ENCODE measurements at regions not wholly inside any gene's neighbourhood (a gene's known extent, or its start where the extent isn't known, plus 50 kb on each side); places are given as distances from the start of the nearest gene placed in this dataset.

GRCh38 chr5:56048124-56048523 lies 53.4 kb upstream of the IL6ST start:
- TF ChIP-seq CREB1 (CRISPR knock-in tag; IDR thresholded peaks at IDR 0.05; ENCODE audit: low read depth): no peak
- no peak for TF ChIP-seq REST (IDR thresholded peaks at IDR 0.05; ENCODE audit: unreplicated experiment)
- TF ChIP-seq ZNF462 (CRISPR knock-in tag; IDR thresholded peaks at IDR 0.05): no peak
- TF ChIP-seq EZH2phosphoT487 (IDR thresholded peaks at IDR 0.05; ENCODE audit: unreplicated experiment): no peak
- TF ChIP-seq ETS1 (IDR thresholded peaks at IDR 0.05): no peak
- no peak for TF ChIP-seq ZNF114 (CRISPR knock-in tag; IDR thresholded peaks at IDR 0.05)
- TF ChIP-seq ZNF331 (CRISPR knock-in tag; IDR thresholded peaks at IDR 0.05; ENCODE audit: low read depth): no peak
- TF ChIP-seq STAT1 (IDR thresholded peaks at IDR 0.05; ENCODE audit: unreplicated experiment): no peak
- TF ChIP-seq CTCF (conservative IDR thresholded peaks at IDR 0.05; ENCODE audit: low read depth in 2 of 2): no peak
- no peak for TF ChIP-seq EZH2 (IDR thresholded peaks at IDR 0.05; ENCODE audit: low read depth, unreplicated experiment)
- TF ChIP-seq NANOG (IDR thresholded peaks at IDR 0.05; ENCODE audit: borderline replicate concordance): no peak
- ATAC-seq (peak; percentile 30; the same call in 1 of the 3 replicates), DNase-seq (ENCODE audit: low spot score) (no peak)
- no peaks in the 10 kb centered on the region for H3K9me2 ChIP-seq (ENCODE audit: insufficient read depth)
- H4K20me1 ChIP-seq (replicated peaks; ENCODE audit: insufficient read depth): no peaks in the 10 kb centered on the region
- no peaks in the 10 kb centered on the region for H3K27me3 ChIP-seq (ENCODE audit: insufficient read depth)
- Mint-ChIP-seq H3K4me1 (no peaks in the 10 kb centered on the region), H3K36me3 (ENCODE audit: low read depth) (no peaks in the 10 kb centered on the region; the same call in 2 of the 3 replicates), H3K4me3 (no peak overlapping the region), H3K27me3 (ENCODE audit: insufficient read depth, low read depth, poor library complexity) (peaks cover 2% of the 10 kb centered on the region), H3K9me3 (peaks cover 11% of the 10 kb centered on the region; the same call in 2 of the 3 replicates), H3K27ac (no peak overlapping the region)
- no peak overlapping the region for H3K27ac ChIP-seq (ENCODE audit: low read depth)
- no peak overlapping the region for H3K4me3 ChIP-seq
- H2AFZ ChIP-seq: peak overlapping the region; percentile 38; the same call in 1 of the 2 replicates
- no peaks in the 10 kb centered on the region for H3F3A ChIP-seq (replicated peaks; ENCODE audit: low read depth)
- no peaks in the 10 kb centered on the region for H3K79me2 ChIP-seq (replicated peaks; ENCODE audit: insufficient read depth)
- no peak overlapping the region for H3K4me2 ChIP-seq
- no peaks in the 10 kb centered on the region for H3K4me1 ChIP-seq (ENCODE audit: insufficient read depth)
- H3K36me3 ChIP-seq (ENCODE audit: insufficient read depth): no peaks in the 10 kb centered on the region
